Fibroblast of villous mesenchyme (primary cell): ENCODE measurements at regions not wholly inside any gene's neighbourhood (a gene's known extent, or its start where the extent isn't known, plus 50 kb on each side); places are given as distances from the start of the nearest gene placed in this dataset.

Source experiments
- DNase-seq: peaks from one replicate; pipeline ENCODE4 v3.0.0-alpha.2; 2010; ENCODE audit warnings: low read depth
- H3K4me3 ChIP-seq: 2 replicates; pipeline ENCODE4 v1.5.1; 2011; ENCODE audit warnings: low read depth, mild to moderate bottlenecking, low read length
- TF ChIP-seq, protein P1 (sequence below): IDR thresholded peaks from 2 replicates; pipeline ENCODE4 v1.5.1; 2012; ENCODE audit warnings: low read depth, mild to moderate bottlenecking, low read length; ENCODE audit not compliant: insufficient read depth

DNA sequence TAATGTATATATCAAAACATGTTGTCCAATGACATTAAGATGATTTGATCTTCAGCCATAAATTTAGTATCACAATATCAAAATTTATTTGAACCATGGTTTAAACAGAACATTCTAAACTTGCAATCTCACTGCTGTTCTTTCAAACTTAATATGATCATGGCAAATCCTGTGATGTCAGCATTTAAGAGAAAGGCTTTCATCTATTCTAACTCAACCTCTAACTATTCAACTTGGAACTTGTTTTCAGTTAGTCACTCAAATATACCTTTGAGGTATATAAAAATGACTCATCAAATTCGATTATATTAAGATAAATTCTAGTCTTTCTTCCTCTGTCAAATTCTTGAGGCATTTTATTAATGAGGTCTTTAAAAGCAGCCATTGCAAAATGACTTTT lies 747.0 kb upstream of the FLRT2 start:
- DNase-seq: no peak
- TF ChIP-seq, protein P1, sequence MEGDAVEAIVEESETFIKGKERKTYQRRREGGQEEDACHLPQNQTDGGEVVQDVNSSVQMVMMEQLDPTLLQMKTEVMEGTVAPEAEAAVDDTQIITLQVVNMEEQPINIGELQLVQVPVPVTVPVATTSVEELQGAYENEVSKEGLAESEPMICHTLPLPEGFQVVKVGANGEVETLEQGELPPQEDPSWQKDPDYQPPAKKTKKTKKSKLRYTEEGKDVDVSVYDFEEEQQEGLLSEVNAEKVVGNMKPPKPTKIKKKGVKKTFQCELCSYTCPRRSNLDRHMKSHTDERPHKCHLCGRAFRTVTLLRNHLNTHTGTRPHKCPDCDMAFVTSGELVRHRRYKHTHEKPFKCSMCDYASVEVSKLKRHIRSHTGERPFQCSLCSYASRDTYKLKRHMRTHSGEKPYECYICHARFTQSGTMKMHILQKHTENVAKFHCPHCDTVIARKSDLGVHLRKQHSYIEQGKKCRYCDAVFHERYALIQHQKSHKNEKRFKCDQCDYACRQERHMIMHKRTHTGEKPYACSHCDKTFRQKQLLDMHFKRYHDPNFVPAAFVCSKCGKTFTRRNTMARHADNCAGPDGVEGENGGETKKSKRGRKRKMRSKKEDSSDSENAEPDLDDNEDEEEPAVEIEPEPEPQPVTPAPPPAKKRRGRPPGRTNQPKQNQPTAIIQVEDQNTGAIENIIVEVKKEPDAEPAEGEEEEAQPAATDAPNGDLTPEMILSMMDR: no peak
- no peak overlapping the region for H3K4me3 ChIP-seq

DNA sequence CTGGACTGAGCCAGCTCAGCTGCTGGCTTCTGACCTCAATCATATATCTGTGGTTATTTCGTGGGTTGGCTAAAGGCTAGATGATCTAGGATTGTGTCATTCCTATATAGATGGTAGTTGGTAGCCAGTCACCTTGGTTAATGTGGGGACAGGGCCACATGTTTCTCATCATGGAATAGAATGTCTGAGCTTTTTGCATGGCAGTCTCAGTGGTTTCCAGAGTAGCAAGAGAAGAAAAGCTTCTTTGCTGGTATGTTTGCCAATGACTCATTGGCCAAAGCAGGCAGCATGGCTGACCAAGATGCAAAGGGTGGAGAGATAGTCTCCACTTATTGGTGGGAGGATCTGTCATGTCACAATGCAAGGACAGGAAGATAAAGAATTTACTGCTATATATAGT lies 746.4 kb upstream of the FLRT2 start:
- no peak for DNase-seq
- TF ChIP-seq, protein P1: no peak
- H3K4me3 ChIP-seq: no peak overlapping the region

DNA sequence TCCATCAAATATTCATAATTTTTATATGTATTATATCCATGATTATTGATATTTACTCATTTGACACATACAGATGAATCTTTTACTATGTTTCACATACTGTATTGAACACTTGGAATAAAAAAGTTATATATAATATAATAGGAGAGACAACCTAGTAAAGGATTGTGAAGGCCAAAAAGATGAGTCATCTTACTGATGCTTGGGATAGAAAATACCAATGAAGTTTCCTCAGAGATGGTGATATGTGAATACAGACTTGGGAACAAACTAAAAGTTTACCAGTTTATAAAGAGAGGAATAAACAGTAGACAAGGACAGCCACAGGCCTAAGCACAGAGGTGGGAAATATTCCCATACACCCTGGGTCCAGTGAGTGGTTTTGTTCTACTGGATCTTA lies 743.9 kb upstream of the FLRT2 start:
- TF ChIP-seq, protein P1: no peak
- DNase-seq: no peak
- H3K4me3 ChIP-seq: no peak overlapping the region

DNA sequence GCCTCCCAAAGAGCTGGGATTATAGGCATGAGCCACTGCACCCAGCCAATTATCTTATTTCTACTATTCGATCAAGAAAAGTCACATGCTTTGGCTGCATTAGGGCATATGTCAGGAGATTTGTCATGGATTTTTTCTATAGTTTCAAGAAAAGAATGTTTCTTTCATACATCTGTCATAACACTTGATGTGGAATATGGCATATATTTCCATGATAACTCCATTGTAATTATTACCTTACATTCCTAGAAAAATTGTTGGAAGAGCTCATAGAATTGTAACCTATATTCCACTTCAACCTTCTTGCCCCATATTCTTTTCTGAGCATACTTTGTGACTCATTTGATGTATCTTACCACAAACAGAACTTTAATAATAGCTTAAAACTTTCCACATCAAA lies 740.9 kb upstream of the FLRT2 start:
- DNase-seq: no peak
- TF ChIP-seq, protein P1: no peak
- H3K4me3 ChIP-seq: no peak overlapping the region

DNA sequence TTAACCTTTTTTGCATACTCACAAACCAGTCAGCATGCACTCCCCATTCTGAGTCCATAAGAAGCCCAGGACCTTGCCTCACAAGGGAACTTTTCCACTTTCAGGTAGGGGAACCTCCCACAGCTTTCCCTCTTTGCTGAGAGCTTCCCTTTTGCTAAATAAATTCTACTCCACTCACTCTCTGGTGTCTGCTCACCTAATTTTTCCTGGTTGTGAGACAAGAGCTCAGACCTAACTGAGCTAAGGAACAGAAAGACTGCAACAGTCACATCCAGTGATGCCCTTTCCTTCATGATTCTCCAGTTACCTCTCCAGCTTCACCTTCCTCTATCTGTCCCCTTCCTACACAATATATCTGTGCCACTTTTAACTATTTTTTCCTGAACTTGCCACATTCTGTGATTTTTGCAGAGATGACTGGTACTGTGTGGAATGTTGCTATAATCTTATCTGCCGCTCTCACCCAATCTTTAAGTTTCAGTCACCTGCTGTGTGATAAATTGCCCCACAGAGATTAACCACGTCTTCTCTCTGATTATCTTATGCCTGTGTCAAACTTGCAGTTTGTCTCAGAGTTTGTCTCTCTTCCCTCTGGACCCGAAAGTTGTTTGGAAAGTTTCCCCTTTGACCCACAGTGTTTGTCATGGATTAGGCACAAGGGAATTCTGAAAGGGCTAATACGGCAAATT lies 737.1 kb upstream of the FLRT2 start:
- H3K4me3 ChIP-seq: no peak overlapping the region
- DNase-seq: no peak
- TF ChIP-seq, protein P1: no peak

DNA sequence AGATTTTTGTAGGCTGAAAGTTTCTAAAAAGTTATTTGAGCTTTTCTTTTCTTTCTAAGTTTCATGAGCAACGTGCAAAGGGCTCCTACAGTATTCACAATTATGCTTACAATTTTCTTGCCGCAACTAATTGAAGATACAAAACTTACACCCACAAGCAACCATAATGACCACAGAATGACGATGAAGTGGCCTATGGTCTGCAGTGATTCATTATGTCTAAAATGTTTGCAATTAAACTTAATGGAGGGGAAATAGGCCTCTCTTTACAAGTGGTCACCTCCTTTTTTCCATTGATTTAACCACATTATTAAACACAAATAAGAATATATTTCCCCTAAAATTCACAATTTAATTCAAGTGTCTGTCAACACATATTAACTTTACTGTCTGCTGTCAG lies 732.6 kb upstream of the FLRT2 start:
- no peak overlapping the region for H3K4me3 ChIP-seq
- DNase-seq: no peak
- TF ChIP-seq, protein P1: no peak

DNA sequence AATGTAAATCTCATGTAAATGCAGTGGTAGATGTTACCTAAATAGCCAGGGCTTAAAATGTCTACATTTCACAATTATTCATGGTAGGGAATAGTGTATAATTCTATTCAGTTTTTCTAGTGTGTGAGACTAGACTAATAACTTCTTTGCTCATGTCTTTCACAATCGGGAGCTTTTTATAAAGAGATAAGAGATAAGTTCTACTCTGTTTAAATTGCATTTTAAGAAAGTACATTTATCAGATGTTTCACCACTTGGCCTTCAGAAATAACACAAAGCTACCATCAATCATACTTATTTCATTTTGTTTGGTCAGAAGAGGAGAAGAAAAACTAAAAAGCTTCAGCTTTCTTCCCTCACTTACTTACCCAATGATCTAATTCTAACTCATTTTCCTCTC lies 725.5 kb upstream of the FLRT2 start:
- DNase-seq: no peak
- TF ChIP-seq, protein P1: no peak
- H3K4me3 ChIP-seq: no peak overlapping the region
